HG03342 (cell line): ENCODE measurements at regions not wholly inside any gene's neighbourhood (a gene's known extent, or its start where the extent isn't known, plus 50 kb on each side); places are given as distances from the start of the nearest gene placed in this dataset.

Experiments used
- ATAC-seq: cut with Tn5 transposase; IDR thresholded peaks from one replicate; pipeline ENCODE4 v1.9.1; 2021; ENCODE audit warnings: mild to moderate bottlenecking, moderate library complexity; ENCODE audit not compliant: unreplicated experiment

- no peak for ATAC-seq
Measured at GRCh38 chr1:13921190-13921589, 221.2 kb downstream of the PRDM2 start.

DNA sequence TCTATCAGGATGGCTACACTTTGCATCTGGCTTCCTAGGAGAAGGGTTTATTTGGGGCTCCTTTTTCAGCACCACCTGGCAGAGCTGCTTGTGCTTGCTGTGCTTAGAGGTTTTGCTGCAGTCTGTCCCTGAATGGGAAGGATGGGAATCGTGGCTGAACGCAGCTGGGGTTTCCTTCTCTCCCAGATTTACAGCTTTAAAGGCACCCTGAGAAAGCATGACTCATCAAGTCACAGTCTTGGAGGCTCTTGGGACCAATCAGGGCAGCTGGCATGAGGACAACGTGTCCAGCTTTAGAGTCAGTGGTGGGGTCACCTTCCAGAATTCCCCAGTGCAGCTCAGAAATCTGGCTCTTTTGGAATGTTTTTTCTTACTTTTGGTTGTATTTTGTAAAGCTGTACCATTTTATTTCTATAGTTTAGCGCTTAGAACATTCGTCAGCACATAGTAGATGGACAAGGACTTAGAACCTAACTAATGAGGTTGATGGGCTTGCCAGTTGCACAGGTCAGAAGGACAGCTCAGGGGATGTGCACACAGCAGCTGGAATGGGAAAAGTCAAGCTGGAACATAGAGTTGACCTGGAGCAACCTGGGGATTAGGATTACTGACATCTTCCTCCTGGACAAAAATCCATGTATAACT lies 222.6 kb downstream of the PRDM2 start:
- ATAC-seq, result no peak

GRCh38 chr1:13926556-13926955 lies 226.6 kb downstream of the PRDM2 start:
- no peak for ATAC-seq

DNA sequence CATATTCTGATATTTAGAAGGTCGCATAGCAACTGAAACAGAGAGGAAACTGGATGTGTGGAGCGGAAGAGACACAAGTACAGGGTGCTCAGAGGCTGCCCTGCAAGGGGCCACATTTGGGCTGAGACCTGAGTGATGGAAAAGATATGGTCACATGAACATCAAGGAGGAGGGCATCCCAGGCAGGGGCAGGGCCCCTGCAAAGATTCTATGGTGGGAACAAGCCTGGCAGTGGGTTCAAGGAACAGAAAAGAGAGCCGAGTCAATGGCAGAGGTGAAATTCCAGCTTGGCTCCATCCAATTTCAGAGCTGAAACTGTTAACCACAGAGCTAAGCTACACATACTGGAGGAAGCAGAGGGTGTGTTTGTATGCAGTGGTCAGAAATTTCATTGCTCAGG lies 227.7 kb downstream of the PRDM2 start:
- no peak for ATAC-seq

GRCh38 chr1:13929313-13929712 lies 229.3 kb downstream of the PRDM2 start:
- no peak for ATAC-seq

- no peak for ATAC-seq
Measured at GRCh38 chr1:13930151-13930550, 230.2 kb downstream of the PRDM2 start.

- no peak for ATAC-seq
Measured at GRCh38 chr1:13931226-13931625, 231.2 kb downstream of the PRDM2 start.

DNA sequence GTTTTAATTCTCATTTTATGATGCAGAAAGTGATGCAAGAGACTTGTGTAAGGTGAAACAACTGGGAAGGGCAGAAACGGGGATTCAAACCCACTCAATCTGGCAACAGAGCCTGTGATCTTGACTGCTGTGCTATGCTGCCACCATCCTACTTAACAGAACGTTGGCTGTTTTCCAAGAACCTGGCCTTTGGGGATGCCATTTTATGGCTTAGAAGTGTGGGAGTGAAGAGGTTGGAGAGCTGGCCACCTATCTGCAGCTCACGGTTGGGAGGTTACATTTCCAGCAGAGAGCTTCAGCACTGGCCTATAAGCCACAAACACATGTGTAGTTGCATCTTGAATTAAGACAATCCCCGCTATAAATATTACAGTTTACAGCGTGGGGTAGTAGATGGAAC lies 235.3 kb downstream of the PRDM2 start:
- ATAC-seq, result no peak

DNA sequence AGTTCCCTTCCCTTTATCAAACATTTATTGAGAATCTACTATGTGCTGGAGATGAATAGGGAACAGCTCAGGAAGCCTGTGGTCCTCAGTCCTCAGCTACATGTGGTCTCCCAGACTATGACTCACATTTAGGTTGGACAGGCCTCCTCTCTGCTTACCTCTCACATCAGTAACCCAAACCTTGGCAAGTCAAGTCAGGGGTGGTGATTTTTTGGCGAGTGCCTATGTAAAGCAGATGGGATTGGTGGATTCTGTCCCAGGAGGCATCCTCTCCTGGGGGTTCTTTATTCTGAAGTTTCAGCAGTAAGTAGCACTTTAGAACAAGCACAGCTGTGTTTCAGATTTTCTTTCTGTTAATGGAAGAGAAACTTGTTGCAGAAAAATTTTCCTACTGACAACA lies 241.3 kb downstream of the PRDM2 start:
- no peak for ATAC-seq

- no peak for ATAC-seq
Measured at GRCh38 chr1:13943055-13943454, 243.1 kb downstream of the PRDM2 start.

GRCh38 chr1:13945856-13946255 lies 245.9 kb downstream of the PRDM2 start:
- no peak for ATAC-seq

- no peak for ATAC-seq
Measured at GRCh38 chr1:13947658-13948057, 247.7 kb downstream of the PRDM2 start.

- ATAC-seq, result no peak
Measured at GRCh38 chr1:13948396-13948795, 248.4 kb downstream of the PRDM2 start.

DNA sequence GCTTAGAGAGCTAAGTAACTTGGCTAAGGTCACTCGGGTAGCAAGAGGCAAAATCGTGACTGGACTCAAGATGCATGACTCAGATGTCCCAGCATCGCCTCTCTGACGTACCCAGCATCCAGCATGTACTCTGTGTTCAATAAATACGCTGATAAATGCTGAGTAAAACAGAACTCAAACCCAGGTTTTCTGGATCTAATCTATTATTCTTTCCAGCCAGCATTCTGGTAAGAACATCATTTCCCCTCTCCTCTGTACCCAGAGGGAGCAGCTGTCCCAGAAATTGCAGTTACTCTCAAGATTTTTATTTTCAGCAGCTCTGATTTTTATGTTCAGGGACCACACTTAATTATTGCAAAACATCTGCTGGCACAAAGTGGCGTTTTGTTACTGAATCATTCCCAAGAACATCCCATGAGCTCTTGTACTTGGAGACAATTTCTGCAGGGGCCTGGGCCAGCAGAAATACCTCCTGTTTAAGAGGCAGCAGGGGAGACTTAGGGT lies 249.0 kb downstream of the PRDM2 start:
- ATAC-seq, result no peak

GRCh38 chr1:13949546-13949945 lies 249.6 kb downstream of the PRDM2 start:
- ATAC-seq, result no peak

- ATAC-seq, result no peak
Measured at GRCh38 chr1:13950637-13951036, 250.6 kb downstream of the PRDM2 start.

DNA sequence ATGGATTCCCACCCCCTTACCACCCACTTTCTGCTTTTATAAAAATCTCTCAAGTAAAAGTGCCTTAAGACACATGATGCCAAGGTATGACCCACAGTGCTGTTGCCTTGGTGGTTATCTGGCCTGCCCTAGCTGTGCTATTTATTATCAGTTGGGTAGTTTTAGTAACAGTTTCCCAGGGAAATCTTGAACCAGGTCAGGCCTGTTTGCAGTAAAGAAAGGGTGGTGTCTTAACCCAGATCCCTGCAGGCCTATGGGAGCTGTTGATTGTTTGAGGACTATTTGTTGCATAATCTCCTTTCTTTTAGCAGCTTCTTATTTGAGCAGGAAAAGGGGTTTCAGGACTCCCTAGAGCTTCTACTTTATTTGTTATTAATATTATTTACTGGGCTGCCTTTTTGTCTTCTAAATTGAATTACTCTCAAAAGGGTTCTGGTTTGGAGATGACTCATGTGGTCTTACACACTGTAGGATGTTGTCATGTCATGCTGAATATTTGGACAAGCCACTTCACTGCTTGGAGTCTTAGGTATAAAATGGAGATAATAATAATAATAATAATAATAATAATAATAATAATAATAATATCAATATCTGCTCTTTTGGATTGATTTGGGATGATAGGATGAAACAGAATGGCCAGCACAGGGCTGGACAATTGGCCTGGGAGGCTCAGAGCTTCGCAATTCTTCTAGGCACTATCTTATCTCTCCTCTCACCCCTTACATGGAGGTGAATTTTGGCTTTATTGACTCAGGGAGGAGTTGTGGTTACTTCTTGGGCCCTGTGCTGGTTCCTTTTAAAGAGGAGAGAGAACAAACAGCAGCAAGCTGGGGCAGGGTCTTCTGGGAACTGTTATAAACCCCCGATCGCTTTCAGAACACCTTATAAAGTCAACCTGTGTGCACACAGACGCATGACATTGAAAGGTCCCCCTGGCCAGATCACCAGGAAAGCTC lies 252.1 kb downstream of the PRDM2 start:
- no peak for ATAC-seq

GRCh38 chr1:13952985-13953384 lies 253.0 kb downstream of the PRDM2 start:
- ATAC-seq, result no peak

- ATAC-seq, result no peak
Measured at GRCh38 chr1:13956393-13956792, 256.4 kb downstream of the PRDM2 start.

DNA sequence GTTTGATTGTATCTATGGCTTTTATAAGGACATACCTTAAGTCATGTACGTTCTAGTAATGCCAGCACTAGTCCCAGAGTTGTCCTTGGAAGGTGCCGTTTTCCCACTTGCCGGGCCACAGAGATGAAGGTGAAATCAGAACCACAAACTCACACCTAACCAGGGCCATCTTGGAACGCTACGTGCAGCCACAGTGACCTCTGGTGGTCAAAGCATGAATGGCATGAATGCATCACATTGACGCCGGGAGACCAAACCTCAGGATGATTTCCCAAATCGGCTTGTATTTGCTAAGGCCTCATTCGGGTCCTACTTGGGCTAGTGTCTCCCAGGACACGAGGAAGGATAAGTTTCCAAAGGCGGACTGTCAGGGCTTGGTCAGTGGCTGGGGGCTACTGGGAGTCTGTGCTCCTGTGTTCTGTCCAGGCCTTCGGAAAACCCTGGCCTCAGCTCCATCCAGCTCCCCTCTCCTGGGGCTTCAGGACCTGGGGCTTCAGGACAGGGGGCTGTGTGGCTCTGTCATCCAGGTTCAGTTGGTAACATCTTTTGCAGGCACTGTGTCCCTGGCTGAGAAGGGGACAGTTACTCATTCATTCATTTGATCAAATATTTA lies 260.5 kb downstream of the PRDM2 start:
- ATAC-seq, result no peak

- ATAC-seq, result no peak
Measured at GRCh38 chr1:13964768-13965167, 264.8 kb downstream of the PRDM2 start.
